HCT116 (cell line): ENCODE measurements at regions not wholly inside any gene's neighbourhood (a gene's known extent, or its start where the extent isn't known, plus 50 kb on each side); places are given as distances from the start of the nearest gene placed in this dataset.

ENCODE experiments used
- ATAC-seq: fragments of 200-7000 bp; cut with Tn5 transposase; 2 replicates; pipeline ENCODE4 v1.9.1; 2020; ENCODE audit warnings: mild to moderate bottlenecking, moderate library complexity
- BruUV-seq: library from RNA; stranded (reverse); fragments of 400-500 nt; replicated peaks from 2 replicates; lab custom pipeline; 2021; lab: Mats Ljungman, UMichigan
- CTCF ChIA-PET: fragments of 300-600 bp; sonication (Branson Sonifier 250); formaldehyde crosslinking; loops from one replicate; lab custom pipeline; 2021; ENCODE audit warnings: antibody characterized with exemption; lab: Charles Lee
- POLR2A ChIA-PET: fragments of 300-600, 350-600 bp; sonication (Branson Sonifier 250); formaldehyde crosslinking; loops from one replicate; lab custom pipeline; 2021; ENCODE audit warnings: antibody characterized with exemption; lab: Charles Lee
- RAD21 ChIA-PET, 2 experiments: fragments of 300-600 bp; sonication (Branson Sonifier 250); formaldehyde crosslinking; loops; one replicate each; lab custom pipeline; 2023; ENCODE audit warnings: low total read pairs in 2 of 2; ENCODE audit not compliant: uncharacterized antibody in 2 of 2, unreplicated experiment in 2 of 2, low non-redundant PET in 1 of 2; lab: Charles Lee
- DNase-seq: peaks from one replicate; pipeline ENCODE4 v3.0.0-alpha.2; 2010; ENCODE audit warnings: low read depth, low spot score
- H2AFZ ChIP-seq: fragments of 200-600 bp; shearing (Covaris generic), sonication (generic); 2 replicates; pipeline ENCODE4 v1.6.1; 2017; ENCODE audit warnings: low read depth, mixed run types, mixed read lengths, antibody characterized with exemption, low read length; ENCODE audit not compliant: poor library complexity, severe bottlenecking
- H3K27ac ChIP-seq: 2 replicates; pipeline ENCODE4 v1.5.1; 2012; ENCODE audit warnings: low read depth, low read length
- H3K27me3 ChIP-seq: fragments of 200-600 bp; sonication (generic); 2 replicates; pipeline ENCODE4 v1.6.1; 2016; ENCODE audit warnings: mixed run types, low read length, mixed read lengths; ENCODE audit not compliant: insufficient read depth
- H3K36me3 ChIP-seq, 2 experiments: fragments of 200-500 bp in 1 of 2; fragments of 200-600 bp in 1 of 2; sonication (Bioruptor generic) in 1 of 2; sonication (generic) in 1 of 2; 2 replicates each; pipeline versions ENCODE4 v1.5.1 to v1.6.1; 2014 to 2016; ENCODE audit warnings: low read length in 2 of 2, inconsistent platforms in 1 of 2, mixed read lengths in 1 of 2, mixed run types in 1 of 2; ENCODE audit not compliant: insufficient read depth in 2 of 2, control insufficient read depth in 1 of 2
- H3K4me1 ChIP-seq, 2 experiments: fragments of 200-600 bp in 1 of 2; sonication (generic) in 1 of 2; 2 replicates each; pipeline versions ENCODE4 v1.5.1 to v1.6.1; 2012 to 2017; ENCODE audit warnings: low read length in 2 of 2, inconsistent platforms in 1 of 2, mild to moderate bottlenecking in 1 of 2, mixed read lengths in 1 of 2, mixed run types in 1 of 2, moderate library complexity in 1 of 2; ENCODE audit not compliant: insufficient read depth in 2 of 2, control insufficient read depth in 1 of 2
- H3K4me2 ChIP-seq: fragments of 200-600 bp; sonication (generic); 2 replicates; pipeline ENCODE4 v1.6.1; 2017; ENCODE audit warnings: mixed run types, low read length, mixed read lengths
- H3K4me3 ChIP-seq, 2 experiments: fragments of 200-600 bp in 1 of 2; sonication (generic) in 1 of 2; replicated peaks in 1 of 2; 2 replicates each; pipeline ENCODE4 v1.5.1; 2011 to 2016; ENCODE audit warnings: low read length in 2 of 2, control low read depth in 1 of 2, low read depth in 1 of 2, mild to moderate bottlenecking in 1 of 2, mixed read lengths in 1 of 2, mixed run types in 1 of 2
- H3K79me2 ChIP-seq: fragments of 200-600 bp; sonication (generic); 2 replicates; pipeline ENCODE4 v1.6.1; 2017; ENCODE audit warnings: mild to moderate bottlenecking, mixed run types, low read length, moderate library complexity, mixed read lengths; ENCODE audit not compliant: insufficient read depth
- H3K9ac ChIP-seq: fragments of 200-600 bp; sonication (generic); 2 replicates; pipeline ENCODE4 v1.6.1; 2016; ENCODE audit warnings: low read length, mixed read lengths
- H3K9me2 ChIP-seq: fragments of 200-600 bp; sonication (generic), shearing (Covaris generic); 2 replicates; pipeline ENCODE4 v1.6.1; 2017; ENCODE audit warnings: mixed run types, mild to moderate bottlenecking, moderate library complexity; ENCODE audit not compliant: insufficient read depth
- H3K9me3 ChIP-seq, 2 experiments: fragments of 200-500 bp in 1 of 2; fragments of 200-600 bp in 1 of 2; sonication (Bioruptor generic) in 1 of 2; sonication (generic) in 1 of 2; 2 replicates each; pipeline ENCODE4 v1.6.1; 2014 to 2017; ENCODE audit warnings: low read length in 2 of 2, mixed read lengths in 2 of 2, inconsistent platforms in 1 of 2, low read depth in 1 of 2, mild to moderate bottlenecking in 1 of 2, mixed run types in 1 of 2, moderate library complexity in 1 of 2; ENCODE audit not compliant: control insufficient read depth in 1 of 2, insufficient read depth in 1 of 2
- H4K20me1 ChIP-seq: fragments of 200-600 bp; sonication (generic), shearing (Covaris generic); 2 replicates; pipeline ENCODE4 v1.6.1; 2017; ENCODE audit warnings: mixed run types, mild to moderate bottlenecking, moderate library complexity; ENCODE audit not compliant: insufficient read depth
- CEBPB ChIP-seq: IDR thresholded peaks from 2 replicates; pipeline ENCODE4 v1.6.1; 2012; ENCODE audit warnings: low read depth
- JUND ChIP-seq: IDR thresholded peaks from 2 replicates; pipeline ENCODE4 v1.6.1; 2012
- RAD21 ChIP-seq: IDR thresholded peaks from 2 replicates; pipeline ENCODE4 v1.6.1; 2012; ENCODE audit warnings: low read depth, mild to moderate bottlenecking
- SIN3A ChIP-seq: IDR thresholded peaks from 2 replicates; pipeline ENCODE4 v1.6.1; 2012; ENCODE audit warnings: low read depth
- SP1 ChIP-seq: IDR thresholded peaks from 2 replicates; pipeline ENCODE4 v1.6.1; 2012; ENCODE audit warnings: low read depth
- SRF ChIP-seq: IDR thresholded peaks from 2 replicates; pipeline ENCODE4 v1.6.1; 2012; ENCODE audit warnings: low read depth
- ZFX ChIP-seq: fragments of 450-650 bp; IDR thresholded peaks from 2 replicates; pipeline ENCODE4 v1.6.1; 2017
- intact Hi-C: fragments of 100-400 bp; cut with micrococcal nuclease; formaldehyde crosslinking; loops from 2 replicates; pipeline ENCODE4 v1.10.0; 2022
- TF ChIP-seq, protein P1 (sequence below): IDR thresholded peaks from 2 replicates; pipeline ENCODE4 v1.6.1; 2012
- TF ChIP-seq, protein P2 (sequence below): IDR thresholded peaks from 2 replicates; pipeline ENCODE4 v1.6.1; 2011; ENCODE audit warnings: mild to moderate bottlenecking, low read length, moderate library complexity; ENCODE audit not compliant: insufficient replicate concordance; ENCODE audit errors: extremely low read depth
- TF ChIP-seq, protein P3 (sequence below), 3 experiments: fragments of 200-600 bp in 1 of 3; sonication (generic) in 1 of 3; IDR thresholded peaks in 2 of 3; conservative IDR thresholded peaks in 1 of 3; 2 replicates each; pipeline ENCODE4 v1.5.1; 2012 to 2017; ENCODE audit warnings: low read depth in 2 of 3, low read length in 2 of 3, antibody characterized with exemption in 1 of 3, borderline replicate concordance in 1 of 3, control low read depth in 1 of 3, mild to moderate bottlenecking in 1 of 3, mixed read lengths in 1 of 3, mixed run types in 1 of 3, moderate library complexity in 1 of 3; ENCODE audit not compliant: insufficient read depth in 1 of 3

DNA sequence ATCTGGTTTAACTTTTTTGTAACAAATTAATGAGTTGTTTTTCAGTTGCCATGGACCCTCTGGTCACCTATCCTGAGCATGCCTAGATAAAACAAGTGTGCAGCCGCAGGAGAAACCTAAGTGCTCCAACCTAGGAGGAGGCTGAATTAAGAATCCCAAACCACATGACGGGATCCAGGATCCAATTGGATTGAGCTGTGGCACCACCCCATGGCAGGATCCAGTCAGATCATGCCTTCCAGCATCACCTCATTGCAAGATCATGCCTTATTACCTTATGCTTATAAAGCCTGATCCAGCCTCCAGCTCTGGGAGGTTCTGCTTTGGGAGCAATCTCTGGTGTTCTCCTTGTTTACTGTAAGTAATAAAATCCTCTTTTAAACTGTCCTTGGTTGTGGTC lies 662.0 kb downstream of the TLR4 start:
- no peak overlapping the region for H3K4me2 ChIP-seq
- no peaks in the 10 kb centered on the region for H3K9me2 ChIP-seq
- no peak for DNase-seq
- no peaks in the 10 kb centered on the region for H3K36me3 ChIP-seq
- no peaks in the 10 kb centered on the region for H4K20me1 ChIP-seq
- no peaks in the 10 kb centered on the region for H3K79me2 ChIP-seq
- CTCF ChIA-PET = no interaction called here
- H3K27ac ChIP-seq = no peak overlapping the region
- no peak for ATAC-seq
- H2AFZ ChIP-seq = no peak overlapping the region
- no peaks in the 10 kb centered on the region for H3K27me3 ChIP-seq
- intact Hi-C loops = no loop called here
- no peaks in the 10 kb centered on the region for H3K4me1 ChIP-seq
- H3K4me3 ChIP-seq = no peak overlapping the region
- RAD21 ChIA-PET = no interaction called here
- peaks cover 3 to 12% of the 10 kb centered on the region in 2 experiments; a peak in 2 of 4 replicates for H3K9me3 ChIP-seq
- TF ChIP-seq, protein P1, sequence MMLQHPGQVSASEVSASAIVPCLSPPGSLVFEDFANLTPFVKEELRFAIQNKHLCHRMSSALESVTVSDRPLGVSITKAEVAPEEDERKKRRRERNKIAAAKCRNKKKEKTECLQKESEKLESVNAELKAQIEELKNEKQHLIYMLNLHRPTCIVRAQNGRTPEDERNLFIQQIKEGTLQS = no peak
- TF ChIP-seq ZFX = no peak
- TF ChIP-seq SIN3A = no peak
- no peak for TF ChIP-seq RAD21
- TF ChIP-seq CEBPB = no peak
- no peak for TF ChIP-seq JUND
- TF ChIP-seq, protein P2, sequence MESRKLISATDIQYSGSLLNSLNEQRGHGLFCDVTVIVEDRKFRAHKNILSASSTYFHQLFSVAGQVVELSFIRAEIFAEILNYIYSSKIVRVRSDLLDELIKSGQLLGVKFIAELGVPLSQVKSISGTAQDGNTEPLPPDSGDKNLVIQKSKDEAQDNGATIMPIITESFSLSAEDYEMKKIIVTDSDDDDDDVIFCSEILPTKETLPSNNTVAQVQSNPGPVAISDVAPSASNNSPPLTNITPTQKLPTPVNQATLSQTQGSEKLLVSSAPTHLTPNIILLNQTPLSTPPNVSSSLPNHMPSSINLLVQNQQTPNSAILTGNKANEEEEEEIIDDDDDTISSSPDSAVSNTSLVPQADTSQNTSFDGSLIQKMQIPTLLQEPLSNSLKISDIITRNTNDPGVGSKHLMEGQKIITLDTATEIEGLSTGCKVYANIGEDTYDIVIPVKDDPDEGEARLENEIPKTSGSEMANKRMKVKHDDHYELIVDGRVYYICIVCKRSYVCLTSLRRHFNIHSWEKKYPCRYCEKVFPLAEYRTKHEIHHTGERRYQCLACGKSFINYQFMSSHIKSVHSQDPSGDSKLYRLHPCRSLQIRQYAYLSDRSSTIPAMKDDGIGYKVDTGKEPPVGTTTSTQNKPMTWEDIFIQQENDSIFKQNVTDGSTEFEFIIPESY = no peak
- TF ChIP-seq, protein P3, sequence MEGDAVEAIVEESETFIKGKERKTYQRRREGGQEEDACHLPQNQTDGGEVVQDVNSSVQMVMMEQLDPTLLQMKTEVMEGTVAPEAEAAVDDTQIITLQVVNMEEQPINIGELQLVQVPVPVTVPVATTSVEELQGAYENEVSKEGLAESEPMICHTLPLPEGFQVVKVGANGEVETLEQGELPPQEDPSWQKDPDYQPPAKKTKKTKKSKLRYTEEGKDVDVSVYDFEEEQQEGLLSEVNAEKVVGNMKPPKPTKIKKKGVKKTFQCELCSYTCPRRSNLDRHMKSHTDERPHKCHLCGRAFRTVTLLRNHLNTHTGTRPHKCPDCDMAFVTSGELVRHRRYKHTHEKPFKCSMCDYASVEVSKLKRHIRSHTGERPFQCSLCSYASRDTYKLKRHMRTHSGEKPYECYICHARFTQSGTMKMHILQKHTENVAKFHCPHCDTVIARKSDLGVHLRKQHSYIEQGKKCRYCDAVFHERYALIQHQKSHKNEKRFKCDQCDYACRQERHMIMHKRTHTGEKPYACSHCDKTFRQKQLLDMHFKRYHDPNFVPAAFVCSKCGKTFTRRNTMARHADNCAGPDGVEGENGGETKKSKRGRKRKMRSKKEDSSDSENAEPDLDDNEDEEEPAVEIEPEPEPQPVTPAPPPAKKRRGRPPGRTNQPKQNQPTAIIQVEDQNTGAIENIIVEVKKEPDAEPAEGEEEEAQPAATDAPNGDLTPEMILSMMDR (IDR thresholded peaks at IDR 0.05 in 2 of 3, conservative IDR thresholded peaks at IDR 0.05 in 1 of 3; ENCODE audit: borderline replicate concordance in 1 of 3, insufficient read depth in 1 of 3, low read depth in 2 of 3, low read length in 2 of 3) = no peak
- TF ChIP-seq SP1 = no peak
- no peak for TF ChIP-seq SRF
- POLR2A ChIA-PET = no interaction called here
- no TSS peak for BruUV-seq
- H3K9ac ChIP-seq = no peak overlapping the region
